Tongue (tissue), 1 donor: ENCODE measurements at regions not wholly inside any gene's neighbourhood (a gene's known extent, or its start where the extent isn't known, plus 50 kb on each side); places are given as distances from the start of the nearest gene placed in this dataset.
A peak's percentile ranks its signal among the peaks of the same experiment; 100 is the strongest.

Source experiments
- DNase-seq: peaks from one replicate; pipeline ENCODE4 v3.0.0-alpha.2; 2015

DNA sequence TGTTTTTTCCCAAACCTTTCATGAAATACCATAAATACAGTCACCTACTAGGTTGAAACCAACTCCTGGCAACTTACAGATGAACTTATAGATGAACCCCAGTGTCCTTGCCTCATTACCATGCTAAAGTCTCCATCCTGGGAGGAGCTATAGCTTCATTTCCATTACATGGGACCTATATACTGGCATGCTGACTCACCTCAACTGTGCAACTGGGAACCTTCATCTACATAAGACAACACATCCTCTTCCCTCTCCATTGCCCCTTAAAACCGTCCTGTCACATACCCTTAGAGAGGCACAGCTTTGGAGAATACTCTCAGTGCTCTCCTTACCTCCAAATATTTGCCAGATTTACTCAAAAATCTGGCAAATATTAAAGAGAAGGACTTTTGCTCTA, 638.3 kb downstream of the HTR1A start:
- DNase-seq: no peak

DNA sequence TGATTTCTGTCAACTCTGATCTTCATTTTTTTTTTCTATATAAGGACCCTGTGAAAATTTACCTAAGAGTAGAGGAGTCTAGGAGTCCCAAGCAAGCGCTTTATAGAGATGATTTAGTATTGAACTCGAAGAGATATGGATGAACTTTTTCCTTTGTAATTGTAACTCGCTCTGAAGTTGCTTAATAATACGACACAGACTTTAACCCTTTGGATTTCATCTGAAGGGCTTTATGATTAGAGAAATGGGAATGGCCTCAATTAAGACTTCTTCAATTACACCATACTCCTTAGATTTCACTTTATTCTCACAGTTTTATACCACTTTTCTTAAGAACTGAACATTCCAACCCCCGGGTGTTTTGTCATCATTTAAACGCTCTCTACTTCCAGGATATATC, 647.7 kb downstream of the HTR1A start:
- no peak for DNase-seq

- no peak for DNase-seq
Measured at GRCh38 chr5:63310644-63311043, 651.6 kb downstream of the HTR1A start.

GRCh38 chr5:63306909-63307308, 655.3 kb downstream of the HTR1A start:
- no peak for DNase-seq

DNA sequence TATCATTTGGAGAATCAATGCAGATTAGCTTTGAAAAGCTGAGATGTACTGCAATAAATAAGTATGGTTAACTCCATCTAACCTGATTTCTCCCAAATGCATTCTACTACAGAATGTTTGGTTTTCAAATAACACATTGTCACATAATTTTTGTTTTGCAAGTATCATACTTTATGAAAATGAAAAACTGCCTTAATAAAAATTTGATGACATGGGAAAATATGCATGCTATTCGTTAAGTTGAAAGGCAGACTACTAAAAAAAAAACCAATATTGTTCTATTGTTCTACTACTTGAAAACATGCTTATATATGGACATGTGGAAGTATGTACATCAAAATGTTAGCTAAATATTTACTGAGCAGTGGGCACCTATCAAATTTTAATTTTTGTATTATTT, 668.9 kb downstream of the HTR1A start:
- DNase-seq: no peak

DNA sequence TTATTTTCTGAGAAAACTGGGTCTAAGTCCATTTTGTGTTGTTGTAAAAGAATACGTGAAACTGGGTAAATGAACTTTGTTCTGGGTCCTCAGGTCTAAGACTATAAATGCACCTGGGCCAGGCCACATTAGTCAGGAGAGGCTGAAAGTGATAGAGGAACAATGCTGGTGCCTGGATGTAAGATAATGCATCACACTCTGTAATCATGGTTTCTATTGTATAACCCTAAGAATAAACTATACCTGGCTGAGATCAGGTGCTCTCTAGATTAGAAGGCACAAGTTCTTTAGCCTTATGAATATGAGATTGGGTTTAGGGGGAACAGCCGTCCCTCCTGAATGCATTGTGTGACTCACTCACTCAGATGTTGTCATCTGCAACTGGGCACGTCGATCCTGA, 675.5 kb downstream of the HTR1A start:
- no peak for DNase-seq

DNA sequence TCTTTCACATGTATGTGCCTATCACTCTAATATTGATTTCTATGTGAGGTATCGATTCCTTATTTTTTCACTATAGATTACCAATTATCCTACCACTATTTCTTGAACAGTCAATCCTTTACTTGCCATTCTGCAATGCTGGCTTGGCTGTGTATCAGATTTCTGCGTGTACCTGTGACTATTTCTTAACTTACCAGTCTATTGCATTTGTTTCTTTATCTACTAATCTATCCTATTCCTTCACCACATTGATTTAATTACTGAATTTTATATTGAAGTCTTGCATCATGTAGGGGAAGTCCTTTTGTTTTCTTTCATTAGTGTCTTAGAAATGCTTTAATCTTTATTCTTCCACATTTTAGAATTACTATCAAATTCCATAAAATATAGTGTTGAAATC, 684.8 kb downstream of the LRRC70 start:
- DNase-seq: no peak

DNA sequence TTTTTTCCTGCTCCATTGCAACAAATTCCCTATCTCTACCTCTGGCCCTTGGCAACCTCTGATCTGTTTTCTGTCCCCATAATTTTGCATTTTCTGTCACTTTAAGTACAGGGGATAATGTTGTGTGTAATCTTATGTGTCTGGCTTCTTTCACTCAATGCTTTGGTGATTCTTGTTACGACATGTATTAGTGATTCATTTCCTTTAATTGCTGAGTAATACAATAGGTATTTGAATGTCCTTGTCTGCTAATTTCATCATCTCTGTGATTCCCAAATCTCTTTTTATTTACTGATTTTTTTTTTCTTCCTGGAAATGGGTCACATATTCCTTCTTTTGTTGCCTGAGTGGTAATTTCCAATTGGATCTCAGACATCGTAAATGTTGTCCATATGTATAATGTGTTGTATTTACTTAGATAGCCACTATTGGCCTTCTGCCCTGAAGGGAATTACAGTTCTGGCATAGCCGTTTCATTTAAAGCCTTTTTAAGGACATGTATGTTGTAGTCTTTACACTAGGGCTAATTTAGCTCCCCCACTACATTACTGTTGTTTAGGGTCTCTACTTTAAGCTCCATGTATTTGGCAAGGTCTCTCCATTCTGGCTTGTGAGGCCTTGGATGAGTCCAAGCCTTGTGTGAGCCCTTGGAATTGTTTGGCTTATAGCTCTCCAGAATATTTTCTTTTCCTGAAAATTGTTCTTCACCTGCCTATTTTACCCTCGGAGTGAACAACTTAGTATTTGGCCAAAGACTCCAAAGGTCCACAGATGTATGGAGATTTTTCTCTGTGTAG, 683.8 kb downstream of the LRRC70 start:
- DNase-seq: peak; percentile 14

GRCh38 chr5:63261695-63262094, 683.1 kb downstream of the LRRC70 start:
- DNase-seq: no peak

DNA sequence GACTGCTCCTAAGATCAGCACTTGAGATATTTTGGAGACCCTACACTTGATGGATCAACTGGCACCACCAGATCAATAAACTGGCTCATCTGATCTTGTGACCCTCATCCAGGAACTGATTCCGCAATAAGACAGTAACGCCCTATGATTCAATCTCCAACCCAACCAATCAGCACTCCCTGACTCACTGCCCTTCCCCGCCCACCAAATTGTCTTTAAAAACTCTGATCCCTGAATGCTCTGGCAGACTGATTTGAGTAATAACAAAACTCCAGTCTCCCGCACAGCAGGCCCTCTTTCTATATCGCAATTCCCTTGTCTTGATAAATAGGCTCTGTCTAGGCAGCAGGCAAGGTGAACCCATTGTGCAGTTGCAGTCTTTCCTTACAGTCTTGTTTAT, 677.0 kb downstream of the LRRC70 start:
- DNase-seq: no peak

DNA sequence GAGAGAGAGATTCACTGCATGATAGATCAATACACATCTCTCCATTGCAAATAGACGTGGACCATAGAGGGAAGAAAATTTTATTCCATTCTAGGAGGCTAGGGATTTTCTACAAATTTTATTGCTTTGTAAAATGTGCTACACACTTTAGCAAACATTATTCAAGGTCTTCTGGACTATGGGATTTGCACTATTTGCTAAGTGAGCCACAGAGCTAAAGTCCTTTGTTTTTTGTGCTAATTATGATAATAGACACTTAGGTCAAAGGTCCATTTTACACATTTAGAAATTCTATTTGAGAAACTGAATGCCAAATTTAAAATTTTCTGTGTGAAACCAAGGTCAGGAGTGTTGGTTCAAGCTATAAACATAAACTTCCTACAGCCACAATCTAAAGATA, 672.3 kb downstream of the LRRC70 start:
- DNase-seq: no peak

DNA sequence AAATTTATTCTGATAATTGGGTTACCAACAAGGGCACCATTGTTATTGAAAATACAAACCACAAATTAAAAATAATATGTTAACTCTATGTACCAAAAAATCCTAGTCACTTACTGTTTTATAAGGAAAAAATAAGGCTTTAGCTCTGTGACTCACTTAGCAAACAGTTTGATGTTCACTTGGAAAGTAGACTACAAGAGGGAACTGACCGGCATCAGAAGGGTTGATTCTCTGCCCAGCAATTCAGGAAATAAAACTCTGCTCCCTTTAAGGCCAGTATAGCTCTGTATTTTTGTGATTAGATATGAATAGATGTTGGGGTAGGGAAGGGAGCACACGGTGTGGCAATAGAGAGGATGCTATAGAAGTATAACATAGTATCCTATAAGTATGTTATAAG, 671.3 kb downstream of the LRRC70 start:
- no peak for DNase-seq

GRCh38 chr5:63247651-63248050, 669.0 kb downstream of the LRRC70 start:
- no peak for DNase-seq

DNA sequence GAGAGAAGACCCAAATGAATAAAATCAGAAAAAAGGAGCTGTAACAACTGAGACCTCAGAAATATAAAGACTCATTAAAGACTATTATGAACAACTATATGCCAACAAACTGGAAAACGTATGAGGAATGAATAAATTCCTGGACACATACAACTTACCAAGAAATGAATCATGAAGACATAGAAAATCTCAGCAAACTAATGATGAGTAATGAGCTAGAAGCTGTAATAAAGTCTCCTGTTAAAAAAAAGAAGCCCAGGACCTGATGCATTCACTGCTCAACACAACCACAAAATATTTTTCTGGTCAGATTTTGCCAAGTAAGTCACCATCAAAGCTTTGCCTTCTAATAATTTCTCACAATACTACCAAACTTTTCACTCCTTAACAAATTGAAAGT, 666.7 kb downstream of the LRRC70 start:
- no peak for DNase-seq

- no peak for DNase-seq
Measured at GRCh38 chr5:63240063-63240755, 661.6 kb downstream of the LRRC70 start.

DNA sequence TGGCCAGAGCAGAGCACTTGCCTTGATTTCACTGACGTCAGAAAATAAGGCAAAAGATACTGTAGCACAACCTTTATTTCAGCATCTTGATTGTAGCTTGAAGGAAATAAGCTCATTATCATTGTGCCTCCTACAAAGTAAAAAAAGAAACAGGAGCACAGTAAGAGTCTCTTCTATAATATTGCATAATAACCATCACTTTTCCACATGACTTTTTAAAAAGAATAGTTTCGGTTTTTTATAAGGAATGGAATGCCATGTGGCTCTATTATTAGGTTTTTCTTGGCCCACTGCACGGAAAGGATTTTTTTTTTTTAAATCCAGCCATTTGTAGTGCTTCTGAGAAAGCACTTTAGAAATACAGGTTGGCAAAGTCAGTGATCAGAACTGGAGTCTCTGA, 655.3 kb downstream of the LRRC70 start:
- no peak for DNase-seq

GRCh38 chr5:63233361-63233760, 654.7 kb downstream of the LRRC70 start:
- no peak for DNase-seq

DNA sequence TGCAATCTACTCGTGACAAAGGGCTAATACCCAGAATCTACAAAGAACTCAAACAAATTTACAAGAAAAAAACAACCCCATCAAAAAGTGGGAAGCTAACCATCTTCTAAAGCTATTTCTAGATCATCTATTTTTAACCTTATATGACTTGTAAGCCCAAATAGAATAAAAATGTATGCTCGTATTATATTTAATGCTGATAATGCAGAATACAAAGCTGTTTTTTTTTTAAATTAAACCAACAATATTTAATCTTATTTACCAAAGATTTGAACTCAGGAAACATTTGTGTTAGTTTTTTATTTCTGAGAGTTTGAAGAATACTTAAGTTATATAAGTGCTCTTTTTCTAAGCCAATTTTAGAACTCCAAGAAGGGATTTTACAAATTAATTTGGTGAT, 652.1 kb downstream of the LRRC70 start:
- DNase-seq: no peak

GRCh38 chr5:63228154-63228553, 649.5 kb downstream of the LRRC70 start:
- no peak for DNase-seq

GRCh38 chr5:63220244-63220643, 641.6 kb downstream of the LRRC70 start:
- no peak for DNase-seq

- DNase-seq: no peak
Measured at GRCh38 chr5:63217422-63217821, 638.8 kb downstream of the LRRC70 start.

DNA sequence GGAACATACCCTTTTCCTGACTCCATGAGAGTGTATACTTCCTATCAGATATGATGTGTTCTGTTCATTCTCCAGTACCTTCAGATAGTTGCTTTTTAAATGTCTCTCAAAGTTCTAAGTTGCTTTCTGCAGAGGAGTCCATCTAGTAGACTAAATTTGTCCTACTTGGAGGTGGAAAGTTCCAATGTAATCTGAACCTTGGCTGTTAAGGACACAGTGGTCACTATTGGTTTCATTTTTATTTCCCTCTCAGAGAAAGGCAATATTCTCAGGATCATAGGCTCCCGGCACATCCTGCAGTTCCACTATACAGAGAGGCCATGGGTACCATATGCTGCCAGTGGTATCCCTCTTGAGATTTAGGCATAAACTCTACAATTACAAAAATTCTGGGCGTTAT, 634.6 kb downstream of the LRRC70 start:
- DNase-seq: no peak

- DNase-seq: no peak
Measured at GRCh38 chr5:63211448-63212132, 633.0 kb downstream of the LRRC70 start.

- DNase-seq: no peak
Measured at GRCh38 chr5:63205976-63206375, 627.4 kb downstream of the LRRC70 start.
